GM21515 (cell line): ENCODE measurements at regions not wholly inside any gene's neighbourhood (a gene's known extent, or its start where the extent isn't known, plus 50 kb on each side); places are given as distances from the start of the nearest gene placed in this dataset.

Source experiments
- ATAC-seq: cut with Tn5 transposase; IDR thresholded peaks from one replicate; pipeline ENCODE4 v1.9.1; 2021; ENCODE audit not compliant: unreplicated experiment

GRCh38 chr5:28190011-28190410, 1151.6 kb upstream of the CDH9 start:
- ATAC-seq, result no peak

- no peak for ATAC-seq
Measured at GRCh38 chr5:28174691-28175090, 1136.3 kb upstream of the CDH9 start.

- ATAC-seq, result no peak
Measured at GRCh38 chr5:28165096-28165495, 1126.7 kb upstream of the CDH9 start.

GRCh38 chr5:28164568-28164967, 1126.2 kb upstream of the CDH9 start:
- ATAC-seq, result no peak

- ATAC-seq, result no peak
Measured at GRCh38 chr5:28156981-28157380, 1118.6 kb upstream of the CDH9 start.

GRCh38 chr5:28143519-28143918, 1105.1 kb upstream of the CDH9 start:
- ATAC-seq, result no peak

GRCh38 chr5:28132151-28132550, 1093.8 kb upstream of the CDH9 start:
- no peak for ATAC-seq

GRCh38 chr5:28117691-28118090, 1079.3 kb upstream of the CDH9 start:
- ATAC-seq, result no peak

- no peak for ATAC-seq
Measured at GRCh38 chr5:28117273-28117672, 1078.9 kb upstream of the CDH9 start.

GRCh38 chr5:28110781-28111180, 1072.4 kb upstream of the CDH9 start:
- no peak for ATAC-seq

- ATAC-seq, result no peak
Measured at GRCh38 chr5:28104080-28104479, 1065.7 kb upstream of the CDH9 start.

- no peak for ATAC-seq
Measured at GRCh38 chr5:28084069-28084468, 1045.7 kb upstream of the CDH9 start.

GRCh38 chr5:28082610-28083009, 1044.2 kb upstream of the CDH9 start:
- ATAC-seq, result no peak

- ATAC-seq, result no peak
Measured at GRCh38 chr5:28077291-28078240, 1039.2 kb upstream of the CDH9 start.

GRCh38 chr5:28066856-28067255, 1028.5 kb upstream of the CDH9 start:
- ATAC-seq, result no peak

GRCh38 chr5:28065656-28066055, 1027.3 kb upstream of the CDH9 start:
- no peak for ATAC-seq

GRCh38 chr5:28046596-28046995, 1008.2 kb upstream of the CDH9 start:
- ATAC-seq, result no peak

GRCh38 chr5:28027851-28028250, 989.5 kb upstream of the CDH9 start:
- ATAC-seq, result no peak

- no peak for ATAC-seq
Measured at GRCh38 chr5:28017178-28017577, 978.8 kb upstream of the CDH9 start.

GRCh38 chr5:28014779-28015178, 976.4 kb upstream of the CDH9 start:
- no peak for ATAC-seq

GRCh38 chr5:28012538-28012937, 974.2 kb upstream of the CDH9 start:
- ATAC-seq, result no peak

- ATAC-seq, result no peak
Measured at GRCh38 chr5:28009576-28009975, 971.2 kb upstream of the CDH9 start.

GRCh38 chr5:27996665-27997064, 958.3 kb upstream of the CDH9 start:
- ATAC-seq, result no peak
